ENCODE measurements at regions not wholly inside any gene's neighbourhood (a gene's known extent, or its start where the extent isn't known, plus 50 kb on each side); places are given as distances from the start of the nearest gene placed in this dataset.

GRCh38 chr10:124305131-124305530, 113.6 kb downstream of the OAT start:
- no peak for DNase-seq (ENCODE audit: low read depth in 2 of 3, low spot score in 2 of 3)

GRCh38 chr10:124303662-124304418, 114.9 kb downstream of the OAT start:
- DNase-seq (ENCODE audit: low read depth in 2 of 3, low spot score in 2 of 3), result no peak

- no peak for DNase-seq (ENCODE audit: low read depth in 2 of 3, low spot score in 2 of 3)
Observed at GRCh38 chr10:124302951-124303505, 115.7 kb downstream of the OAT start.

- DNase-seq (ENCODE audit: low read depth in 2 of 3, low spot score in 2 of 3), result no peak
Observed at GRCh38 chr10:124301736-124302135, 117.0 kb downstream of the OAT start.

- no peak for DNase-seq (ENCODE audit: low read depth in 2 of 3, low spot score in 2 of 3)
Observed at GRCh38 chr10:124300735-124301134, 118.0 kb downstream of the OAT start.

GRCh38 chr10:124300224-124300623, 118.5 kb downstream of the OAT start:
- no peak for DNase-seq (ENCODE audit: low read depth in 2 of 3, low spot score in 2 of 3)

- DNase-seq (ENCODE audit: low read depth in 2 of 3, low spot score in 2 of 3), result no peak
Observed at GRCh38 chr10:124299696-124300095, 119.0 kb downstream of the OAT start.

GRCh38 chr10:124298891-124299290, 119.8 kb downstream of the OAT start:
- no peak for DNase-seq (ENCODE audit: low read depth in 2 of 3, low spot score in 2 of 3)

GRCh38 chr10:124296813-124297788, 121.6 kb downstream of the OAT start:
- DNase-seq (ENCODE audit: low read depth in 2 of 3, low spot score in 2 of 3), result no peak

GRCh38 chr10:124296121-124296812, 122.5 kb downstream of the OAT start:
- no peak for DNase-seq (ENCODE audit: low read depth in 2 of 3, low spot score in 2 of 3)

GRCh38 chr10:124294811-124295770, 123.6 kb downstream of the OAT start:
- DNase-seq (ENCODE audit: low read depth in 2 of 3, low spot score in 2 of 3), result no peak

GRCh38 chr10:124293616-124294449, 124.9 kb downstream of the OAT start:
- no peak for DNase-seq (ENCODE audit: low read depth in 2 of 3, low spot score in 2 of 3)

- no peak for DNase-seq (ENCODE audit: low read depth in 2 of 3, low spot score in 2 of 3)
Observed at GRCh38 chr10:124292911-124293615, 125.7 kb downstream of the OAT start.

GRCh38 chr10:124291001-124291701, 127.6 kb downstream of the OAT start:
- no peak for DNase-seq (ENCODE audit: low read depth in 2 of 3, low spot score in 2 of 3)

- DNase-seq (ENCODE audit: low read depth in 2 of 3, low spot score in 2 of 3), result no peak
Observed at GRCh38 chr10:124289851-124290795, 128.6 kb downstream of the OAT start.

GRCh38 chr10:124288928-124289850, 129.5 kb downstream of the OAT start:
- no peak for DNase-seq (ENCODE audit: low read depth in 2 of 3, low spot score in 2 of 3)
